Keratinocyte (primary cell): ENCODE measurements at regions not wholly inside any gene's neighbourhood (a gene's known extent, or its start where the extent isn't known, plus 50 kb on each side); places are given as distances from the start of the nearest gene placed in this dataset.

Source experiments
- DNase-seq: peaks from one replicate; pipeline ENCODE4 v3.0.0-alpha.2; 2011; ENCODE audit warnings: low read depth, missing footprints, low spot score
- FAIRE-seq: peaks from 2 replicates; lab custom pipeline; 2011; peaks lifted over from hg19 to GRCh38; lab: Jason Lieb, UNC
- H2AFZ ChIP-seq: 2 replicates; pipeline ENCODE4 v1.6.0; 2012; ENCODE audit warnings: low read length, control low read depth, inconsistent platforms; ENCODE audit not compliant: control insufficient read depth
- H3K27ac ChIP-seq: 2 replicates; pipeline ENCODE4 v1.5.1; 2011; ENCODE audit warnings: low read length; ENCODE audit not compliant: control insufficient read depth, insufficient read depth
- H3K27me3 ChIP-seq: 3 replicates; pipeline ENCODE4 v1.6.0; 2011; ENCODE audit warnings: low read length; ENCODE audit not compliant: control insufficient read depth, insufficient read depth; ENCODE audit errors: extremely low read depth
- H3K36me3 ChIP-seq, 2 experiments: 2 replicates in 1 of 2; 3 replicates in 1 of 2; pipeline ENCODE4 v1.5.1; 2011; ENCODE audit warnings: low read length in 2 of 2, mild to moderate bottlenecking in 1 of 2; ENCODE audit not compliant: control insufficient read depth in 2 of 2, insufficient read depth in 2 of 2; ENCODE audit errors: extremely low read depth in 1 of 2
- H3K4me1 ChIP-seq: 3 replicates; pipeline ENCODE4 v1.5.1; 2011; ENCODE audit warnings: low read length; ENCODE audit not compliant: control insufficient read depth, insufficient read depth; ENCODE audit errors: extremely low read depth
- H3K4me2 ChIP-seq: 3 replicates; pipeline ENCODE4 v1.6.0; 2011; ENCODE audit warnings: low read depth, low read length; ENCODE audit not compliant: control insufficient read depth, insufficient read depth; ENCODE audit errors: extremely low read depth
- H3K4me3 ChIP-seq, 3 experiments: fragments of 200-600 bp in 1 of 3; sonication (generic) in 1 of 3; 2 replicates in 2 of 3; 3 replicates in 1 of 3; pipeline ENCODE4 v1.5.1; 2011 to 2016; ENCODE audit warnings: low read length in 3 of 3, mild to moderate bottlenecking in 3 of 3, control low read depth in 2 of 3, inconsistent platforms in 1 of 3, low read depth in 1 of 3, mixed read lengths in 1 of 3, mixed run types in 1 of 3, moderate library complexity in 1 of 3; ENCODE audit not compliant: control insufficient read depth in 2 of 3, insufficient read depth in 2 of 3; ENCODE audit errors: extremely low read depth in 1 of 3
- H3K79me2 ChIP-seq: 2 replicates; pipeline ENCODE4 v1.6.0; 2012; ENCODE audit warnings: low read length; ENCODE audit not compliant: control insufficient read depth, insufficient read depth
- H3K9ac ChIP-seq: 3 replicates; pipeline ENCODE4 v1.6.0; 2011; ENCODE audit warnings: low read length; ENCODE audit not compliant: control insufficient read depth, insufficient read depth; ENCODE audit errors: extremely low read depth
- H3K9me1 ChIP-seq: 3 replicates; pipeline ENCODE4 v1.6.0; 2011; ENCODE audit warnings: low read length; ENCODE audit not compliant: control insufficient read depth, insufficient read depth; ENCODE audit errors: extremely low read depth
- H3K9me3 ChIP-seq: 2 replicates; pipeline ENCODE4 v1.5.1; 2012; ENCODE audit warnings: low read depth, low read length; ENCODE audit not compliant: control insufficient read depth
- H4K20me1 ChIP-seq: 3 replicates; pipeline ENCODE4 v1.6.0; 2011; ENCODE audit warnings: low read length; ENCODE audit not compliant: control insufficient read depth, insufficient read depth; ENCODE audit errors: extremely low read depth
- CTCF ChIP-seq, 3 experiments: IDR thresholded peaks in 1 of 3; conservative IDR thresholded peaks in 1 of 3; optimal IDR thresholded peaks in 1 of 3; 2 replicates in 2 of 3; 3 replicates in 1 of 3; pipeline versions ENCODE3 to v1.5.1; 2011; ENCODE audit warnings: low read length in 3 of 3, mild to moderate bottlenecking in 3 of 3, moderate library complexity in 2 of 3, control low read depth in 1 of 3, inconsistent platforms in 1 of 3; ENCODE audit not compliant: insufficient read depth in 2 of 3; ENCODE audit errors: extremely low read depth in 1 of 3
- EZH2 ChIP-seq: IDR thresholded peaks from one replicate; pipeline ENCODE4 v1.6.1; 2012; ENCODE audit warnings: inconsistent platforms, mild to moderate bottlenecking, low read length, moderate library complexity
- dilution Hi-C: fragments of 300-500 bp; cut with MboI; formaldehyde crosslinking; loops from one replicate; pipeline ENCODE4 v1.7.0; 2020; ENCODE audit warnings: low sequenced_read_pairs; ENCODE audit not compliant: extremely low pct_ligation_motif_present

- Histone ChIP-seq H4K20me1 (no peaks in the 10 kb centered on the region), H3K4me2 (no peak overlapping the region), H3K9me3 (no peaks in the 10 kb centered on the region), H3K36me3 (no peaks in the 10 kb centered on the region), H3K27ac (no peak overlapping the region), H3K27me3 (no peaks in the 10 kb centered on the region), H3K9me1 (no peaks in the 10 kb centered on the region), H3K9ac (no peak overlapping the region), H3K79me2 (no peaks in the 10 kb centered on the region), H3K4me3 (no peak overlapping the region), H2AFZ (no peak overlapping the region), H3K4me1 (no peaks in the 10 kb centered on the region)
- DNase-seq = no peak
- TF ChIP-seq CTCF (optimal IDR thresholded peaks at IDR 0.05 in 1 of 3, IDR thresholded peaks at IDR 0.05 in 1 of 3, conservative IDR thresholded peaks at IDR 0.05 in 1 of 3; ENCODE audit: extremely low read depth in 1 of 3, insufficient read depth in 2 of 3, low read length in 3 of 3) = no peak
- no peak for TF ChIP-seq EZH2
- dilution Hi-C loops = loop anchor here (5.0 kb wide), 1 partner anchor 36 kb away; no protein-coding TSS in a partner anchor
- no peak for FAIRE-seq
Observed at GRCh38 chr16:51357839-51358238, 206.8 kb upstream of the SALL1 start.

- dilution Hi-C loops = loop anchor here (5.0 kb wide), 1 partner anchor 34 kb away; no protein-coding TSS in a partner anchor
- H3K27ac ChIP-seq = no peak overlapping the region
- H3K9ac ChIP-seq = no peak overlapping the region
- no peaks in the 10 kb centered on the region for H3K27me3 ChIP-seq
- H3K36me3 ChIP-seq = no peaks in the 10 kb centered on the region
- DNase-seq (no peak), FAIRE-seq (no peak)
- no peak overlapping the region for H3K4me3 ChIP-seq
- no peak for TF ChIP-seq EZH2
- TF ChIP-seq CTCF (optimal IDR thresholded peaks at IDR 0.05 in 1 of 3, IDR thresholded peaks at IDR 0.05 in 1 of 3, conservative IDR thresholded peaks at IDR 0.05 in 1 of 3; ENCODE audit: extremely low read depth in 1 of 3, insufficient read depth in 2 of 3, low read length in 3 of 3) = no peak
- no peak overlapping the region for H3K4me2 ChIP-seq
- H3K4me1 ChIP-seq = no peaks in the 10 kb centered on the region
- no peaks in the 10 kb centered on the region for H4K20me1 ChIP-seq
- no peaks in the 10 kb centered on the region for H3K79me2 ChIP-seq
- H3K9me3 ChIP-seq = no peaks in the 10 kb centered on the region
- H2AFZ ChIP-seq = no peak overlapping the region
- H3K9me1 ChIP-seq = no peaks in the 10 kb centered on the region
Observed at GRCh38 chr16:51355875-51356274, 204.8 kb upstream of the SALL1 start.
